Tibial nerve (tissue), 4 donors: ENCODE measurements at regions not wholly inside any gene's neighbourhood (a gene's known extent, or its start where the extent isn't known, plus 50 kb on each side); places are given as distances from the start of the nearest gene placed in this dataset.

Experiments used
- DNase-seq, 2 donors: peaks; one replicate each; pipeline ENCODE4 v3.0.0-alpha.2; 2019; ENCODE audit warnings: low spot score in 2 of 2
- H3K27ac ChIP-seq, 4 donors: fragments of 200-600 bp; sonication (generic) in 3 of 4; one replicate each; pipeline ENCODE4 v1.5.1; 2017 to 2019; ENCODE audit warnings: mild to moderate bottlenecking in 1 of 4
- H3K27me3 ChIP-seq, 2 donors: fragments of 200-600 bp; sonication (generic) in 1 of 2; one replicate each; pipeline versions ENCODE4 v1.5.1 to v1.6.0; 2017 to 2019
- H3K36me3 ChIP-seq, 3 donors: fragments of 200-600 bp; sonication (generic); one replicate each; pipeline ENCODE4 v1.5.1; 2018 to 2019
- H3K4me1 ChIP-seq, 4 donors: fragments of 200-600 bp; sonication (generic) in 3 of 4; one replicate each; pipeline ENCODE4 v1.5.1; 2017 to 2019
- H3K4me3 ChIP-seq, 4 donors: fragments of 200-600 bp; sonication (generic) in 3 of 4; one replicate each; pipeline ENCODE4 v1.5.1; 2017 to 2019; ENCODE audit warnings: mild to moderate bottlenecking in 1 of 4, moderate library complexity in 1 of 4
- H3K9me3 ChIP-seq, 4 donors: fragments of 200-600 bp; sonication (generic) in 3 of 4; one replicate each; pipeline ENCODE4 v1.5.1; 2017 to 2019
- CTCF ChIP-seq, 5 experiments: fragments of 200-600 bp in 3 of 5; fragments of 450-650 bp in 2 of 5; sonication (generic) in 3 of 5; IDR thresholded peaks; one replicate each; pipeline ENCODE4 v1.5.1; 2016 to 2019; ENCODE audit warnings: antibody characterized with exemption in 5 of 5, mild to moderate bottlenecking in 3 of 5, moderate library complexity in 2 of 5
- EP300 ChIP-seq, 2 donors: sonication (generic); formaldehyde crosslinking; IDR thresholded peaks; one replicate each; pipeline ENCODE4 v1.6.1; 2017; ENCODE audit warnings: antibody characterized with exemption in 2 of 2, mild to moderate bottlenecking in 1 of 2
- POLR2A ChIP-seq, 2 donors: fragments of 450-650 bp; IDR thresholded peaks; one replicate each; pipeline ENCODE4 v1.6.1; 2017; ENCODE audit warnings: antibody characterized with exemption in 2 of 2, mild to moderate bottlenecking in 2 of 2, moderate library complexity in 2 of 2
- WGBS, 2 donors: methylation state at CpG; one replicate each; pipeline ENCODE4 v1.1.5; 2018; 5-methylcytosine and 5-hydroxymethylcytosine counted together

DNA sequence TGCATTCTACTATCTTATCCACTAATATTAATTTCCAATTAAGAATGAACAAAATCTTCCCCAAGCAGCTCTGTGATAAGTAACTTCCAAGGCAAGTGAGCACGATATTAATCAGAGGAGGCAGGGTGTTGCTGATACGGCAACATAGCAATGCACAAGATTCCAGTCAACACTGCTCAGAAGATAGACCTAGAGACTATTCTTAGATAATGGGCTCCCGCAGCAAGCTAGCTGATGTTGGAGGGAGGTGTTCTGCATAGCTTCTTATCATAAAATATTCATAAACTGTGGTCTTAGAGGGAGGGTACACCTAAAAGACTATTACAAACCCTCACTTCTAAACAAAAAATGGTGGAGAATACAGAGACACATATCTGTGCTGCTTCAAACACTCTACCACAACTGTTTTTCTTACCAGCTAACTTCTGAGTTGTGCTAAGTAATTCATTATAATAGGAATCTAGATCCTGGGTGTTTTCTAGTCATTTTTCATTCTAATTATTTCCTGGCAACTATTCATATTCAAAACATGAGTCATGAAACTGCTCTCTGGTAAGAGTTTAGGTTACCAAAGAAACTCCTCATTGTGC lies 382.0 kb upstream of the SOX14 start:
- H3K27ac ChIP-seq: no peak overlapping the region

GRCh38 chr3:137385922-137386321 lies 378.2 kb upstream of the SOX14 start:
- TF ChIP-seq EP300 (IDR thresholded peaks at IDR 0.05): no peak
- TF ChIP-seq CTCF (IDR thresholded peaks at IDR 0.05): no peak
- no peak for TF ChIP-seq POLR2A (IDR thresholded peaks at IDR 0.05)
- H3K36me3 ChIP-seq: no peaks in the 10 kb centered on the region
- no peaks in the 10 kb centered on the region for H3K27me3 ChIP-seq
- no peak overlapping the region for H3K4me3 ChIP-seq
- peaks cover 0 to 10% (median 0%) of the 10 kb centered on the region in 4 donors for H3K9me3 ChIP-seq
- no peaks in the 10 kb centered on the region for H3K4me1 ChIP-seq
- DNase-seq: no peak
- WGBS, 2 donors: 92 to 93% methylated on average over 1 of the region's 1 CpG
- no peak overlapping the region for H3K27ac ChIP-seq

More for the DNA sequence above, 382.0 kb upstream of the SOX14 start:
- Histone ChIP-seq H3K36me3 (no peaks in the 10 kb centered on the region), H3K27me3 (no peaks in the 10 kb centered on the region), H3K9me3 (peaks cover 0 to 24% (median 0%) of the 10 kb centered on the region in 4 donors), H3K4me3 (no peak overlapping the region), H3K4me1 (no peaks in the 10 kb centered on the region)
- no peak for DNase-seq
- no peak for TF ChIP-seq EP300 (IDR thresholded peaks at IDR 0.05)
- no peak for TF ChIP-seq CTCF (IDR thresholded peaks at IDR 0.05)
- TF ChIP-seq POLR2A (IDR thresholded peaks at IDR 0.05): no peak
- 90 to 93% methylated on average over 3 of the region's 3 CpGs for WGBS, 2 donors

GRCh38 chr3:137409584-137409983 lies 354.5 kb upstream of the SOX14 start:
- H3K4me1 ChIP-seq: no peaks in the 10 kb centered on the region
- no peak for DNase-seq
- TF ChIP-seq EP300 (IDR thresholded peaks at IDR 0.05) (no peak), CTCF (IDR thresholded peaks at IDR 0.05) (no peak), POLR2A (IDR thresholded peaks at IDR 0.05) (no peak)
- 33 to 34% methylated on average over 2 of the region's 2 CpGs for WGBS, 2 donors
- no peaks in the 10 kb centered on the region for H3K27me3 ChIP-seq
- H3K9me3 ChIP-seq: peaks cover 0 to 3% (median 0%) of the 10 kb centered on the region in 4 donors
- H3K4me3 ChIP-seq: no peak overlapping the region
- no peaks in the 10 kb centered on the region for H3K36me3 ChIP-seq
- H3K27ac ChIP-seq: no peak overlapping the region

- TF ChIP-seq POLR2A (IDR thresholded peaks at IDR 0.05) (no peak), CTCF (IDR thresholded peaks at IDR 0.05) (no peak), EP300 (IDR thresholded peaks at IDR 0.05) (no peak)
- no peaks in the 10 kb centered on the region for H3K4me1 ChIP-seq
- H3K36me3 ChIP-seq: no peaks in the 10 kb centered on the region
- DNase-seq: no peak
- no peak overlapping the region for H3K4me3 ChIP-seq
- 55 to 67% methylated on average over 1 of the region's 1 CpG for WGBS, 2 donors
- peaks cover 0 to 3% (median 0%) of the 10 kb centered on the region in 4 donors for H3K9me3 ChIP-seq
- H3K27ac ChIP-seq: no peak overlapping the region
- H3K27me3 ChIP-seq: no peaks in the 10 kb centered on the region
Observed at GRCh38 chr3:137410028-137410427, 354.1 kb upstream of the SOX14 start.

GRCh38 chr3:137420198-137420995 lies 343.7 kb upstream of the SOX14 start:
- DNase-seq: no peak
- TF ChIP-seq CTCF (IDR thresholded peaks at IDR 0.05): no peak
- TF ChIP-seq EP300 (IDR thresholded peaks at IDR 0.05): no peak
- no peak for TF ChIP-seq POLR2A (IDR thresholded peaks at IDR 0.05)
- Histone ChIP-seq H3K4me1 (no peaks in the 10 kb centered on the region), H3K4me3 (no peak overlapping the region), H3K27ac (no peak overlapping the region), H3K9me3 (peaks cover 0 to 36% (median 2%) of the 10 kb centered on the region in 4 donors), H3K36me3 (no peaks in the 10 kb centered on the region), H3K27me3 (no peaks in the 10 kb centered on the region)
- WGBS, 2 donors: 88 to 96% methylated on average over 3 to 4 of the region's 4 CpGs
